SK-N-MC (cell line): ENCODE measurements at regions not wholly inside any gene's neighbourhood (a gene's known extent, or its start where the extent isn't known, plus 50 kb on each side); places are given as distances from the start of the nearest gene placed in this dataset.

Source experiments
- EZH2 ChIP-seq: fragments of 200-600 bp; sonication (generic); IDR thresholded peaks from one replicate; pipeline ENCODE4 v1.6.1; 2017; ENCODE audit warnings: antibody characterized with exemption
- POLR2AphosphoS5 ChIP-seq: IDR thresholded peaks from 2 replicates; pipeline ENCODE4 v1.6.1; 2012; ENCODE audit warnings: mild to moderate bottlenecking, low read depth, low read length, borderline replicate concordance

DNA sequence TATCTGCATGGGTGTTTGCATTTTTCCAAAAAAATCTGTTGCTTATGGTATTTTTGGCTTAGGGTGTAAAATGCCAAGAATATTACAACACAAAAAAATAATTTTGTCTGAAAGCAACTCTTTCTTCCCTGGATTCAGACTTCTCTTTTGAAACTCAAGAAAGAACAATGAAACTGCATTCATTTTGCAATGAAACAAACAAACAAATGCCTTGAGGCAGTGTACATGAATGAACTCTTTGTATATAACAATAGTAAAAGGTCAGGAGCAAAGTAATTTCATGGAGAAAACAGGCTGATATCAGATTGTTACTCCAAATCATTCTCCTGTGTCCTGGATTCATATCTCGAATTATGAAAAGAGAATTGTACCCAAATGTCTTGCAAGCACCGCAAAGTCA, 301.6 kb upstream of the CDH20 start:
- TF ChIP-seq POLR2AphosphoS5 (no peak), EZH2 (no peak)
